ENCODE measurements at regions not wholly inside any gene's neighbourhood (a gene's known extent, or its start where the extent isn't known, plus 50 kb on each side); places are given as distances from the start of the nearest gene placed in this dataset.

GRCh38 chr3:13713396-13713795, 164.5 kb downstream of the FBLN2 start:
- Histone ChIP-seq H3K9me3 (ENCODE audit: control insufficient read depth, insufficient read depth, low read depth, low read length) (no peaks in the 10 kb centered on the region), H3K27me3 (ENCODE audit: control insufficient read depth, insufficient read depth, low read length) (no peaks in the 10 kb centered on the region), H3K4me1 (ENCODE audit: control insufficient read depth, insufficient read depth, low read length) (no peaks in the 10 kb centered on the region), H3K36me3 (ENCODE audit: control insufficient read depth, insufficient read depth, low read length) (no peaks in the 10 kb centered on the region), H3K4me3 (ENCODE audit: low read depth in 2 of 2, low read length in 2 of 2) (no peak overlapping the region), H3K27ac (ENCODE audit: low read length) (no peak overlapping the region)
- no peak for DNase-seq (ENCODE audit: low read depth, low spot score)
- TF ChIP-seq REST (IDR thresholded peaks at IDR 0.05; ENCODE audit: insufficient read depth in 1 of 2, low read depth in 2 of 2, low read length in 1 of 2) (no peak), CTCF (IDR thresholded peaks at IDR 0.05) (no peak), TCF7L2 (IDR thresholded peaks at IDR 0.05; ENCODE audit: low read depth, low read length) (no peak), POLR2AphosphoS5 (IDR thresholded peaks at IDR 0.05; ENCODE audit: low read depth, low read length) (no peak)
- CTCF ChIA-PET, result no interaction called here
- no TSS peak for BruUV-seq (replicated peaks)
- no peak for ATAC-seq
- in situ Hi-C loops (cut with HindIII; ENCODE audit: low pct_unique_long_range_greater_than_20kb, low sequenced_read_pairs), result no loop called here
- intact Hi-C loops (cut with micrococcal nuclease; ENCODE audit: unreplicated experiment), result no loop called here
- POLR2A ChIA-PET, result no interaction called here

- in situ Hi-C loops (cut with HindIII; ENCODE audit: low pct_unique_long_range_greater_than_20kb, low sequenced_read_pairs) (no loop called here), intact Hi-C loops (cut with micrococcal nuclease; ENCODE audit: unreplicated experiment) (no loop called here)
- Histone ChIP-seq H3K27me3 (ENCODE audit: control insufficient read depth, insufficient read depth, low read length) (no peaks in the 10 kb centered on the region), H3K27ac (ENCODE audit: low read length) (no peak overlapping the region), H3K4me3 (ENCODE audit: low read depth in 2 of 2, low read length in 2 of 2) (no peak overlapping the region), H3K9me3 (ENCODE audit: control insufficient read depth, insufficient read depth, low read depth, low read length) (no peaks in the 10 kb centered on the region), H3K36me3 (ENCODE audit: control insufficient read depth, insufficient read depth, low read length) (no peaks in the 10 kb centered on the region), H3K4me1 (ENCODE audit: control insufficient read depth, insufficient read depth, low read length) (no peaks in the 10 kb centered on the region)
- no peak for DNase-seq (ENCODE audit: low read depth, low spot score)
- POLR2A ChIA-PET, result no interaction called here
- CTCF ChIA-PET, result no interaction called here
- ATAC-seq, result no peak
- no peak for TF ChIP-seq REST (IDR thresholded peaks at IDR 0.05; ENCODE audit: insufficient read depth in 1 of 2, low read depth in 2 of 2, low read length in 1 of 2)
- no peak for TF ChIP-seq CTCF (IDR thresholded peaks at IDR 0.05)
- TF ChIP-seq TCF7L2 (IDR thresholded peaks at IDR 0.05; ENCODE audit: low read depth, low read length), result no peak
- no peak for TF ChIP-seq POLR2AphosphoS5 (IDR thresholded peaks at IDR 0.05; ENCODE audit: low read depth, low read length)
- no peak for TF ChIP-seq SIN3A (IDR thresholded peaks at IDR 0.05; ENCODE audit: borderline replicate concordance, insufficient read depth, low read depth, low read length)
- no TSS peak for BruUV-seq (replicated peaks)
Measured at GRCh38 chr3:13712682-13713180, 163.8 kb downstream of the FBLN2 start.
